PFSK-1 (cell line): ENCODE measurements at regions not wholly inside any gene's neighbourhood (a gene's known extent, or its start where the extent isn't known, plus 50 kb on each side); places are given as distances from the start of the nearest gene placed in this dataset.

ENCODE experiments used
- FOXP2 ChIP-seq: optimal IDR thresholded peaks from 2 replicates; pipeline ENCODE3; 2011; ENCODE audit warnings: borderline replicate concordance, control low read depth, inconsistent platforms; ENCODE audit not compliant: insufficient read depth; ENCODE audit errors: extremely low read length, extremely low read depth
- POLR2AphosphoS5 ChIP-seq: IDR thresholded peaks from 2 replicates; pipeline ENCODE4 v1.6.1; 2012; ENCODE audit warnings: low read depth, mild to moderate bottlenecking, control low read depth, low read length, moderate library complexity
- SIN3A ChIP-seq: IDR thresholded peaks from 2 replicates; pipeline ENCODE4 v1.6.1; 2012; ENCODE audit warnings: mild to moderate bottlenecking, low read length, moderate library complexity, borderline replicate concordance; ENCODE audit not compliant: insufficient read depth
- TAF1 ChIP-seq: IDR thresholded peaks from 2 replicates; pipeline ENCODE4 v1.6.1; 2012; ENCODE audit warnings: low read length, control low read depth, borderline replicate concordance; ENCODE audit not compliant: insufficient read depth
- TF ChIP-seq, protein P1 (sequence below), 2 experiments: IDR thresholded peaks; 2 replicates each; pipeline versions ENCODE4 v1.6.1 to v1.8.0; 2011 to 2012; ENCODE audit warnings: low read depth in 2 of 2, low read length in 2 of 2, control low read depth in 1 of 2, inconsistent platforms in 1 of 2, mild to moderate bottlenecking in 1 of 2, moderate library complexity in 1 of 2; ENCODE audit not compliant: insufficient read depth in 1 of 2

DNA sequence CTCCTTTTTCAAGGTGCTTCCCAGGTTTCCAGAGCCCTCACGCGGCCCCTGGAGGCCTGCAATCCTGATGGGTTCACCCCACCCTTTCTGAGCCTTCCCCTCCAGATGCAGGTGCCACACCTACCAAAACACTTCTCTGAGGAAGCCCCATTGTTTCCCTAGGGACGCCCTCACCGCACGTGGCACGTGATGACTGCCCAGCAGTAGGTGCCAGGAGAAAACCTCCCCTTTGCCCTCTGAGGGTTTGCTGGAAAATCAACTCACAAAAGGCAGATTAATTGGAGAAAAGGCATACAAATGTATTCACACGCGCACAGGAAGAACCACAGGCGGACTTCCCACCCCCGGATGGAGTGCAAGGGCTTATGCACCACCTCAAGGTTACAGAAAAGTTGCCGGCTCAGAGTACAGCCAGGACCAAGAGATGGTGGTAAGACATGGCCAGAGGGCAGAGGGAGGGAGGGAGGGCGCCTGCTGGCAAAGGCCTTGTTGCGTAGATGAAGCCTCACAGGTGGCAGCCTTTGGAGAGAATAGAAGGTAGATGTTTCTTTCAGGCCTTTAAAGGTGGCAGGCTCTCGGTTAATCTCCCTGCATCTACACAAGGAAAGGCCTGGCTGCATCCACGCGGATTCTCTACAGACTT is 269.4 kb upstream of the RAB6C start:
- TF ChIP-seq, protein P1, sequence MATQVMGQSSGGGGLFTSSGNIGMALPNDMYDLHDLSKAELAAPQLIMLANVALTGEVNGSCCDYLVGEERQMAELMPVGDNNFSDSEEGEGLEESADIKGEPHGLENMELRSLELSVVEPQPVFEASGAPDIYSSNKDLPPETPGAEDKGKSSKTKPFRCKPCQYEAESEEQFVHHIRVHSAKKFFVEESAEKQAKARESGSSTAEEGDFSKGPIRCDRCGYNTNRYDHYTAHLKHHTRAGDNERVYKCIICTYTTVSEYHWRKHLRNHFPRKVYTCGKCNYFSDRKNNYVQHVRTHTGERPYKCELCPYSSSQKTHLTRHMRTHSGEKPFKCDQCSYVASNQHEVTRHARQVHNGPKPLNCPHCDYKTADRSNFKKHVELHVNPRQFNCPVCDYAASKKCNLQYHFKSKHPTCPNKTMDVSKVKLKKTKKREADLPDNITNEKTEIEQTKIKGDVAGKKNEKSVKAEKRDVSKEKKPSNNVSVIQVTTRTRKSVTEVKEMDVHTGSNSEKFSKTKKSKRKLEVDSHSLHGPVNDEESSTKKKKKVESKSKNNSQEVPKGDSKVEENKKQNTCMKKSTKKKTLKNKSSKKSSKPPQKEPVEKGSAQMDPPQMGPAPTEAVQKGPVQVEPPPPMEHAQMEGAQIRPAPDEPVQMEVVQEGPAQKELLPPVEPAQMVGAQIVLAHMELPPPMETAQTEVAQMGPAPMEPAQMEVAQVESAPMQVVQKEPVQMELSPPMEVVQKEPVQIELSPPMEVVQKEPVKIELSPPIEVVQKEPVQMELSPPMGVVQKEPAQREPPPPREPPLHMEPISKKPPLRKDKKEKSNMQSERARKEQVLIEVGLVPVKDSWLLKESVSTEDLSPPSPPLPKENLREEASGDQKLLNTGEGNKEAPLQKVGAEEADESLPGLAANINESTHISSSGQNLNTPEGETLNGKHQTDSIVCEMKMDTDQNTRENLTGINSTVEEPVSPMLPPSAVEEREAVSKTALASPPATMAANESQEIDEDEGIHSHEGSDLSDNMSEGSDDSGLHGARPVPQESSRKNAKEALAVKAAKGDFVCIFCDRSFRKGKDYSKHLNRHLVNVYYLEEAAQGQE (IDR thresholded peaks at IDR 0.05; ENCODE audit: insufficient read depth in 1 of 2, low read depth in 2 of 2, low read length in 2 of 2): no peak
- TF ChIP-seq TAF1 (no peak), SIN3A (no peak), POLR2AphosphoS5 (no peak), FOXP2 (no peak)

DNA sequence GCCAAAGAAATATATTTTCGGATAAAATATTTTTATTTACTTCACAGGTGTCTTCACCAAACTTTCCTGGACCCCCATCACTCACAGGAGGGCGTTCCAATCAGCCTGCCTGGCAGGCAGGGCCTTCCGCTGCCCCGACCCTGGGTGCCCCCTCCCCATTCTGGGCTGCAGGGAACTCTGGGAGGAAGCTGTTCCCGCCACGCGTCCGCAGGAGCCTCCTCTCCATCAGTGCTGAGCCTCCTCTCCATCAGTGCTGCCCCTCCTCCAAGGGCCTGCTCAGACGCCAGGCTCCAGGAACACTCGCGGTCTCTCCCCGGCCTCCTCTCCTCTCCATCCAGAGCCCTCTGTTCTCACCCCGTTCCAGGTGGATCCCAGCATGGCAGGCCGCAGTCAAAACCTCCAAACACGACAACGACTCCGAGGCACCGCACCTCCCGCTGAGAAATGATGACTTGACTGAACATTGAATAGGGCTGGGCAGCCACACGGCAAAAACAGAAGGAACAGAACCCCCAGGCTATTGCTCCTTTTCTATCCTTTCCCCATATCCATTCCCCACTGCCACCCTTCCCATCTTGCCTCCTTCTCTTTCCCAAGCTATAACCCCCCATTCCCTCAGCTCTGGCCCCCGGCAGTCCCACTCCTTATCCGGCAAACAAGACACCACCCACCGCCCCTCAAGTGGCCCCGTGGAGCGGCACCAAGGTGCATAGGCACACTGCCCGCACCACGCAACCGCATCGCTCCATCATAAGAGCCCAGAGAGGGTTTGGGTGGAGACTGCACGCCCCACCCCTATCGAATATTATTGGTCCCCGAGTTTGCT is 268.6 kb upstream of the RAB6C start:
- TF ChIP-seq TAF1: no peak
- no peak for TF ChIP-seq POLR2AphosphoS5
- TF ChIP-seq, protein P1 (IDR thresholded peaks at IDR 0.05; ENCODE audit: insufficient read depth in 1 of 2, low read depth in 2 of 2, low read length in 2 of 2): no peak
- TF ChIP-seq SIN3A: no peak
- no peak for TF ChIP-seq FOXP2

DNA sequence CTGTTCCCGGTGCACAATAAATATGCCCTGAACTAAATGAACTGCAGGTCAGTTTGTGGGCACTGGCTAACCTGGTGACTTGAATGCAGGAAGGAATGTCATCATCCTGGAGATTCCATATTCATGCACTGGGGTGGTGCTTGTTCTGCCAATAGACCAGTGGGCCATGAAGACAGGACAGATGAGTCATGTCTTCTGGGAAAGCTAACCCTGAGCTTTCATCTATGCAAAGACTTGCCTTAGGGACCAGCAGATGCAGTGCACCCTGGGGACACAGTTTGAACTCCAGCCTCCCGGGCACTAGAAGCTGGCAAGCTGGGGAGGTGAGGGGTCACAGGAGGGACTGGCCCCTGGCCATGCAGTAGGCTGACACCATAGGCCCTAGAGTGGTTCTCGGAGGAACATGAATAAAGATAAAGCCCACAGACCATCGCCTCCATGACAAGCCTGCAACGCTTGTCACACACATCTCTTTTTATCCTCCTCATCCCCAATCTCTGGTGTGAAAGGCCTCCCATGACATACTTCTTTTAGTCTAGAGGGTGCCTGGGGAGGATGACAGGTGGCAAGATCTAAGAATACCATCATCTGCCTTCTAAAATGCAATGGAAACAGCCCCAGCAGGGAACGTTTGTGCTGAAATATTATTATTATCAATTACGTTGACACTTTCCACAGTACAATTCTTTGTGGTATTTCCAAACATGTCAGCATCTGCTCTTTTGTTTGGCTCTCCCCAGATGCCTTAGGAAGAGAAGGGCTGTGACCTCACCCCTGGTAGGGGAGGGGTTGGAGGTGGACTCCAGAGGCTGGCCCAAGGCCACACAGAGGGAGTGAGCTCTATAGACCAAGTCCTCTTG is 267.4 kb upstream of the RAB6C start:
- no peak for TF ChIP-seq POLR2AphosphoS5
- no peak for TF ChIP-seq FOXP2
- no peak for TF ChIP-seq TAF1
- TF ChIP-seq SIN3A: no peak
- TF ChIP-seq, protein P1 (IDR thresholded peaks at IDR 0.05; ENCODE audit: insufficient read depth in 1 of 2, low read depth in 2 of 2, low read length in 2 of 2): no peak

DNA sequence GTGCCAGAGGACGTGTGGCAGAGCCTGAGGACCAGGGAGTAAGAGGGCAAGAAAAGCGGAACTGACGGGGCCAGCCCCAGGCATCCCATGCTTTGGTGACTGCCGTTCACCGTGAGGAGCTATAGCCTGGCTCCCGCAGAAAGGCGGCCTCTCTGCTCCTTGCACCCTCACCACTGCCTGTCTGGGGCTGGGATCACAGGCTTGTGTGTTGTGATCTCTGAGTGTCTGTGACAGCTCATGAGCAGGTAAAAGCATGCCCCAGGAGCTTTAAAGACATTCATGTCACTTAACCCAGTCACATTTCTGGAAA is 266.8 kb upstream of the RAB6C start:
- TF ChIP-seq, protein P1 (IDR thresholded peaks at IDR 0.05; ENCODE audit: insufficient read depth in 1 of 2, low read depth in 2 of 2, low read length in 2 of 2): no peak
- TF ChIP-seq SIN3A: no peak
- TF ChIP-seq FOXP2: no peak
- TF ChIP-seq TAF1: no peak
- TF ChIP-seq POLR2AphosphoS5: no peak
